ENCODE measurements at regions not wholly inside any gene's neighbourhood (a gene's known extent, or its start where the extent isn't known, plus 50 kb on each side); places are given as distances from the start of the nearest gene placed in this dataset.

DNA sequence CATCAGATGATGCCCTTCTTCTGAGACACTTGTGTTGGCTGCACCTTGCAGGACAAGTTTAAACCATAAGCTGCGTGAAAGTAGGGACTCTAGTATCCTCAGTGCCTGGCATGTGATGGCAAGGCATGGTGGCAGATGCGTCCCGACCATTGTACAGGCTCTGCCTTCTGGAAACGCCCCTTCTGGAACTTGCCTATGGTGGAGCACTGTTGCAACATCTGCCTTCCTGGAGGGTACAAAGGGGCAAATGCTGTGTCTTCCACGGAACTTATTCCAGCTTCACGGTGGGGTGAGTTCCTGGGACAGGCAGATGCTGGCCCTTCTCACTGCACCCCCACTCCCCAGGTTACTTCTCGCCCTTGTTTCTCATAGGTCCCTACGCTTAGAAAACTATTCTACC lies 232.8 kb downstream of the THBS2 start:
- Mint-ChIP-seq H3K27me3 (ENCODE audit: low read depth, unreplicated experiment) (peaks cover 3% of the 10 kb centered on the region), H3K9me3 (ENCODE audit: unreplicated experiment) (peaks cover 8% of the 10 kb centered on the region), H3K4me1 (ENCODE audit: low read depth, unreplicated experiment) (no peaks in the 10 kb centered on the region), H3K27ac (ENCODE audit: unreplicated experiment) (no peak overlapping the region), H3K36me3 (ENCODE audit: low read depth, unreplicated experiment) (peaks cover 3% of the 10 kb centered on the region), H3K4me3 (ENCODE audit: unreplicated experiment) (no peak overlapping the region)
- Histone ChIP-seq H3K79me2 (ENCODE audit: insufficient read depth, low read length) (no peaks in the 10 kb centered on the region), H3K27me3 (ENCODE audit: insufficient read depth, low read length) (no peaks in the 10 kb centered on the region), H3K4me2 (ENCODE audit: low read length) (no peak overlapping the region), H3K27ac (ENCODE audit: low read depth, low read length) (no peak overlapping the region), H4K20me1 (ENCODE audit: insufficient read depth, low read length) (no peaks in the 10 kb centered on the region), H3K4me1 (ENCODE audit: insufficient read depth, low read length) (no peaks in the 10 kb centered on the region), H2AFZ (ENCODE audit: low read depth, low read length) (no peak overlapping the region), H3K36me3 (ENCODE audit: insufficient read depth, low read length) (no peaks in the 10 kb centered on the region), H3K9ac (ENCODE audit: low read length) (no peak overlapping the region), H3K4me3 (ENCODE audit: insufficient read depth, low read depth, low read length) (no peak overlapping the region), H3K9me3 (ENCODE audit: insufficient read depth, low read depth, low read length) (peaks cover 4% of the 10 kb centered on the region)
- DNase-seq (ENCODE audit: low read depth) (no peak), FAIRE-seq (no peak)
- TF ChIP-seq EZH2 (IDR thresholded peaks at IDR 0.05; ENCODE audit: insufficient read depth, low read length): no peak
- TF ChIP-seq, protein P1, sequence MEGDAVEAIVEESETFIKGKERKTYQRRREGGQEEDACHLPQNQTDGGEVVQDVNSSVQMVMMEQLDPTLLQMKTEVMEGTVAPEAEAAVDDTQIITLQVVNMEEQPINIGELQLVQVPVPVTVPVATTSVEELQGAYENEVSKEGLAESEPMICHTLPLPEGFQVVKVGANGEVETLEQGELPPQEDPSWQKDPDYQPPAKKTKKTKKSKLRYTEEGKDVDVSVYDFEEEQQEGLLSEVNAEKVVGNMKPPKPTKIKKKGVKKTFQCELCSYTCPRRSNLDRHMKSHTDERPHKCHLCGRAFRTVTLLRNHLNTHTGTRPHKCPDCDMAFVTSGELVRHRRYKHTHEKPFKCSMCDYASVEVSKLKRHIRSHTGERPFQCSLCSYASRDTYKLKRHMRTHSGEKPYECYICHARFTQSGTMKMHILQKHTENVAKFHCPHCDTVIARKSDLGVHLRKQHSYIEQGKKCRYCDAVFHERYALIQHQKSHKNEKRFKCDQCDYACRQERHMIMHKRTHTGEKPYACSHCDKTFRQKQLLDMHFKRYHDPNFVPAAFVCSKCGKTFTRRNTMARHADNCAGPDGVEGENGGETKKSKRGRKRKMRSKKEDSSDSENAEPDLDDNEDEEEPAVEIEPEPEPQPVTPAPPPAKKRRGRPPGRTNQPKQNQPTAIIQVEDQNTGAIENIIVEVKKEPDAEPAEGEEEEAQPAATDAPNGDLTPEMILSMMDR (IDR thresholded peaks at IDR 0.05; ENCODE audit: insufficient read depth, low read depth, low read length): no peak

DNA sequence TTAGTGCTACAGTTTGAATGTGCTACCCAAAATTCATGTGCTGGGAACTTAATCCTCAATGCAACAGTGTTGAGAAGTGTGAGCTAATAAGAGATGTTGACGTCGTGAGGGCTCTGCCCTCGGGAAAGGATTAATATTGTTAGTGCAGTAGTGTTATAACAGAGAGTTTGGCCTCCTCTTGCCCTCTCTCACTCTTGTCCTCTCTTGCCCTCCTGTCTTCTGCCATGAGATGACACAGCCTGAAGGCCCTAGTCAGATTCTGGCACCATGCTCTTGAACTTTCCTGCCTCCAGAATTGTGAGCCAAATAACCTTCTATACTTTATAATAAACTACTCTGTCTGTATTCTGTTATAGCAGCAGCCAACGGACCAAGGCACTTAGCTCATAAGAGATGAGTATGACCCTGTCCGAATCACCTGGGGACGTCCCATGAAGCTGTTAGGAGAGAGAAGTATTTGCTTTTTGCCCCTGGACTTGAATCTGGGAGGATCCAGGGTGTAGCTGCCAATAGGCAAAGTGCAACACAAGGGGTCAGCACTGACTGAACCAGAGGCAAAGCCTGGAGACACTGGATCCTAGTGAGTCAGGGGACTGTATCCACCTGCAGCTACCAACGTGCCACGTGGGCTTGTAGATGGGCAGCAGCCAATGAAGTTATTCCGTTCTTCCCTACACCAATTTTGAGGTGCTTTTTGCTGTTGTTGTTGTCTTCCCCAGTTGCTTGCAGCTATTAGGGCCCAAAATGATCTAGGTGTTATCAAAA lies 233.7 kb downstream of the THBS2 start:
- H3K27ac Mint-ChIP-seq (ENCODE audit: unreplicated experiment): peak overlapping the region; percentile 21
- Histone ChIP-seq H3K9me3 (ENCODE audit: insufficient read depth, low read depth, low read length) (peaks cover 4% of the 10 kb centered on the region), H4K20me1 (ENCODE audit: insufficient read depth, low read length) (no peaks in the 10 kb centered on the region), H3K4me3 (ENCODE audit: insufficient read depth, low read depth, low read length) (no peak overlapping the region), H3K27ac (ENCODE audit: low read depth, low read length) (no peak overlapping the region), H3K4me2 (ENCODE audit: low read length) (no peak overlapping the region), H3K79me2 (ENCODE audit: insufficient read depth, low read length) (no peaks in the 10 kb centered on the region), H3K9ac (ENCODE audit: low read length) (no peak overlapping the region), H3K36me3 (ENCODE audit: insufficient read depth, low read length) (no peaks in the 10 kb centered on the region), H3K27me3 (ENCODE audit: insufficient read depth, low read length) (no peaks in the 10 kb centered on the region), H2AFZ (ENCODE audit: low read depth, low read length) (no peak overlapping the region), H3K4me1 (ENCODE audit: insufficient read depth, low read length) (no peaks in the 10 kb centered on the region)
- no peaks in the 10 kb centered on the region for H3K4me1 Mint-ChIP-seq (ENCODE audit: low read depth, unreplicated experiment)
- peaks cover 13% of the 10 kb centered on the region for H3K9me3 Mint-ChIP-seq (ENCODE audit: unreplicated experiment)
- DNase-seq (ENCODE audit: low read depth): no peak
- FAIRE-seq: no peak
- peaks cover 3% of the 10 kb centered on the region for H3K27me3 Mint-ChIP-seq (ENCODE audit: low read depth, unreplicated experiment)
- TF ChIP-seq, protein P1 (IDR thresholded peaks at IDR 0.05; ENCODE audit: insufficient read depth, low read depth, low read length): no peak
- TF ChIP-seq EZH2 (IDR thresholded peaks at IDR 0.05; ENCODE audit: insufficient read depth, low read length): no peak
- no peak overlapping the region for H3K4me3 Mint-ChIP-seq (ENCODE audit: unreplicated experiment)
- H3K36me3 Mint-ChIP-seq (ENCODE audit: low read depth, unreplicated experiment): peaks cover 3% of the 10 kb centered on the region

- H3K36me3 ChIP-seq (ENCODE audit: insufficient read depth, low read length): no peaks in the 10 kb centered on the region
- H3K4me1 ChIP-seq (ENCODE audit: insufficient read depth, low read length): no peaks in the 10 kb centered on the region
- H2AFZ ChIP-seq (ENCODE audit: low read depth, low read length): no peak overlapping the region
- H3K9me3 ChIP-seq (ENCODE audit: insufficient read depth, low read depth, low read length): peaks cover 4% of the 10 kb centered on the region
- H3K27ac ChIP-seq (ENCODE audit: low read depth, low read length): no peak overlapping the region
- Mint-ChIP-seq H3K9me3 (ENCODE audit: unreplicated experiment) (peaks cover 15% of the 10 kb centered on the region), H3K4me3 (ENCODE audit: unreplicated experiment) (no peak overlapping the region), H3K36me3 (ENCODE audit: low read depth, unreplicated experiment) (peaks cover 3% of the 10 kb centered on the region), H3K4me1 (ENCODE audit: low read depth, unreplicated experiment) (no peaks in the 10 kb centered on the region), H3K27me3 (ENCODE audit: low read depth, unreplicated experiment) (peaks cover 3% of the 10 kb centered on the region), H3K27ac (ENCODE audit: unreplicated experiment) (no peak overlapping the region)
- H3K27me3 ChIP-seq (ENCODE audit: insufficient read depth, low read length): no peaks in the 10 kb centered on the region
- TF ChIP-seq, protein P1 (IDR thresholded peaks at IDR 0.05; ENCODE audit: insufficient read depth, low read depth, low read length): no peak
- TF ChIP-seq EZH2 (IDR thresholded peaks at IDR 0.05; ENCODE audit: insufficient read depth, low read length): no peak
- no peak overlapping the region for H3K4me3 ChIP-seq (ENCODE audit: insufficient read depth, low read depth, low read length)
- H4K20me1 ChIP-seq (ENCODE audit: insufficient read depth, low read length): no peaks in the 10 kb centered on the region
- no peak for DNase-seq (ENCODE audit: low read depth)
- no peak overlapping the region for H3K9ac ChIP-seq (ENCODE audit: low read length)
- H3K4me2 ChIP-seq (ENCODE audit: low read length): no peak overlapping the region
- no peaks in the 10 kb centered on the region for H3K79me2 ChIP-seq (ENCODE audit: insufficient read depth, low read length)
- FAIRE-seq: no peak
Observed at GRCh38 chr6:169019111-169019510, 234.5 kb downstream of the THBS2 start.
